M059J (cell line): ENCODE measurements at regions not wholly inside any gene's neighbourhood (a gene's known extent, or its start where the extent isn't known, plus 50 kb on each side); places are given as distances from the start of the nearest gene placed in this dataset.
"Not testable (repeated sequence)": the region's sequence is repeated elsewhere in the genome, so short reads cannot be mapped to it uniquely, and the experiment has no call there.

Source experiments
- DNase-seq: peaks from one replicate; pipeline ENCODE4 v3.0.0-alpha.2; 2012; ENCODE audit warnings: low read depth

GRCh38 chr1:221567859-221568507 lies 173.9 kb downstream of the DUSP10 start:
- no peak for DNase-seq

GRCh38 chr1:221573756-221574155 lies 168.1 kb downstream of the DUSP10 start:
- DNase-seq: peak; percentile 30

- DNase-seq: peak; percentile 71
Observed at GRCh38 chr1:221574529-221574928, 167.4 kb downstream of the DUSP10 start.

- DNase-seq: peak; percentile 57
Observed at GRCh38 chr1:221575605-221576004, 166.3 kb downstream of the DUSP10 start.

- peak; percentile 91 for DNase-seq
Observed at GRCh38 chr1:221576268-221576667, 165.6 kb downstream of the DUSP10 start.

GRCh38 chr1:221583465-221583864 lies 158.4 kb downstream of the DUSP10 start:
- no peak for DNase-seq

- not testable (repeated sequence) for DNase-seq
Observed at GRCh38 chr1:221587013-221587412, 154.9 kb downstream of the DUSP10 start.

GRCh38 chr1:221591250-221591649 lies 150.6 kb downstream of the DUSP10 start:
- not testable (repeated sequence) for DNase-seq

- no peak for DNase-seq
Observed at GRCh38 chr1:221594576-221594975, 147.3 kb downstream of the DUSP10 start.

- DNase-seq: no peak
Observed at GRCh38 chr1:221598122-221598521, 143.8 kb downstream of the DUSP10 start.

- DNase-seq: no peak
Observed at GRCh38 chr1:221601166-221601565, 140.7 kb downstream of the DUSP10 start.

- peak; percentile 44 for DNase-seq
Observed at GRCh38 chr1:221602830-221603229, 139.1 kb downstream of the DUSP10 start.

- not testable (repeated sequence) for DNase-seq
Observed at GRCh38 chr1:221604390-221604789, 137.5 kb downstream of the DUSP10 start.

- no peak for DNase-seq
Observed at GRCh38 chr1:221604948-221605347, 136.9 kb downstream of the DUSP10 start.

- no peak for DNase-seq
Observed at GRCh38 chr1:221605569-221605968, 136.3 kb downstream of the DUSP10 start.

- no peak for DNase-seq
Observed at GRCh38 chr1:221606256-221606655, 135.6 kb downstream of the DUSP10 start.

GRCh38 chr1:221608835-221609320 lies 133.0 kb downstream of the DUSP10 start:
- DNase-seq: no peak

GRCh38 chr1:221611656-221612046 lies 130.2 kb downstream of the DUSP10 start:
- DNase-seq: peak; percentile 39

GRCh38 chr1:221612047-221612777 lies 129.7 kb downstream of the DUSP10 start:
- DNase-seq: peak; percentile 98

GRCh38 chr1:221620437-221621384 lies 121.2 kb downstream of the DUSP10 start:
- peak; percentile 85 for DNase-seq

GRCh38 chr1:221621683-221622082 lies 120.2 kb downstream of the DUSP10 start:
- DNase-seq: no peak

- DNase-seq: no peak
Observed at GRCh38 chr1:221622389-221622788, 119.5 kb downstream of the DUSP10 start.
